ENCODE measurements at regions not wholly inside any gene's neighbourhood (a gene's known extent, or its start where the extent isn't known, plus 50 kb on each side); places are given as distances from the start of the nearest gene placed in this dataset.
A peak's percentile ranks its signal among the peaks of the same experiment; 100 is the strongest.

- 0 out of 2 replicates have a peak, but pooled peaks have one; percentile 3 for TF ChIP-seq NR0B2 (CRISPR knock-in tag; IDR thresholded peaks at IDR 0.05)
- TF ChIP-seq ZBTB46 (CRISPR knock-in tag; IDR thresholded peaks at IDR 0.05; ENCODE audit: borderline replicate concordance) = no peak
- TF ChIP-seq RARA (CRISPR knock-in tag; IDR thresholded peaks at IDR 0.05) = 0 out of 2 replicates have a peak, but pooled peaks have one; percentile 13
- no peak for TF ChIP-seq THAP9 (CRISPR knock-in tag; IDR thresholded peaks at IDR 0.05; ENCODE audit: borderline replicate concordance)
- peak; percentile 69 for TF ChIP-seq ZNF687 (CRISPR knock-in tag; IDR thresholded peaks at IDR 0.05)
- TF ChIP-seq BATF2 (CRISPR knock-in tag; IDR thresholded peaks at IDR 0.05) = no peak
- 0 out of 2 replicates have a peak, but pooled peaks have one; percentile 31 for TF ChIP-seq ZBTB38 (CRISPR knock-in tag; IDR thresholded peaks at IDR 0.05)
- no peak for TF ChIP-seq TBP (CRISPR knock-in tag; IDR thresholded peaks at IDR 0.05)
- no peak for TF ChIP-seq NFIC (IDR thresholded peaks at IDR 0.05; ENCODE audit: low read length)
- no peak for TF ChIP-seq CREM (IDR thresholded peaks at IDR 0.05)
- no peak for TF ChIP-seq CREM (CRISPR knock-in tag; IDR thresholded peaks at IDR 0.05)
- TF ChIP-seq UBTF (CRISPR knock-in tag; IDR thresholded peaks at IDR 0.05) = no peak
- no peak for TF ChIP-seq TRIM24 (CRISPR knock-in tag; IDR thresholded peaks at IDR 0.05)
- no peak for TF ChIP-seq ZNF281 (CRISPR knock-in tag; IDR thresholded peaks at IDR 0.05; ENCODE audit: borderline replicate concordance)
Measured at GRCh38 chr7:47720907-47721244, 139.0 kb upstream of the TNS3 start (continued).

Measured in HepG2 (cell line).